GM19397 (cell line): ENCODE measurements at regions not wholly inside any gene's neighbourhood (a gene's known extent, or its start where the extent isn't known, plus 50 kb on each side); places are given as distances from the start of the nearest gene placed in this dataset.
"Not testable (repeated sequence)": the region's sequence is repeated elsewhere in the genome, so short reads cannot be mapped to it uniquely, and the experiment has no call there.

ENCODE experiments used
- ATAC-seq: cut with Tn5 transposase; IDR thresholded peaks from one replicate; pipeline ENCODE4 v1.9.1; 2021; ENCODE audit warnings: mild to moderate bottlenecking, moderate library complexity; ENCODE audit not compliant: unreplicated experiment

GRCh38 chr5:5780253-5780652 lies 357.8 kb downstream of the ICE1 start:
- no peak for ATAC-seq

GRCh38 chr5:5777013-5777412 lies 354.5 kb downstream of the ICE1 start:
- ATAC-seq: no peak

GRCh38 chr5:5772202-5772601 lies 349.7 kb downstream of the ICE1 start:
- ATAC-seq: no peak

- ATAC-seq: no peak
Measured at GRCh38 chr5:5770825-5771224, 348.3 kb downstream of the ICE1 start.

GRCh38 chr5:5767286-5767928 lies 344.9 kb downstream of the ICE1 start:
- no peak for ATAC-seq

- ATAC-seq: no peak
Measured at GRCh38 chr5:5765066-5765850, 342.8 kb downstream of the ICE1 start.

GRCh38 chr5:5764246-5764645 lies 341.8 kb downstream of the ICE1 start:
- ATAC-seq: no peak

GRCh38 chr5:5756762-5757161 lies 334.3 kb downstream of the ICE1 start:
- ATAC-seq: no peak

- peak; percentile 55 for ATAC-seq
Measured at GRCh38 chr5:5755888-5756287, 333.4 kb downstream of the ICE1 start.

GRCh38 chr5:5752844-5753243 lies 330.4 kb downstream of the ICE1 start:
- ATAC-seq: peak; percentile 51

GRCh38 chr5:5751987-5752386 lies 329.5 kb downstream of the ICE1 start:
- ATAC-seq: no peak

- ATAC-seq: no peak
Measured at GRCh38 chr5:5751498-5751897, 329.0 kb downstream of the ICE1 start.

- no peak for ATAC-seq
Measured at GRCh38 chr5:5741418-5741817, 318.9 kb downstream of the ICE1 start.

GRCh38 chr5:5739490-5739945 lies 317.0 kb downstream of the ICE1 start:
- peak; percentile 24 for ATAC-seq

GRCh38 chr5:5738797-5739489 lies 316.5 kb downstream of the ICE1 start:
- ATAC-seq: peak; percentile 66

GRCh38 chr5:5736007-5736406 lies 313.5 kb downstream of the ICE1 start:
- ATAC-seq: no peak

- ATAC-seq: not testable (repeated sequence)
Measured at GRCh38 chr5:5733058-5733457, 310.6 kb downstream of the ICE1 start.

- no peak for ATAC-seq
Measured at GRCh38 chr5:5726401-5726800, 303.9 kb downstream of the ICE1 start.

- no peak for ATAC-seq
Measured at GRCh38 chr5:5721881-5722280, 299.4 kb downstream of the ICE1 start.

- no peak for ATAC-seq
Measured at GRCh38 chr5:5719292-5719691, 296.8 kb downstream of the ICE1 start.

GRCh38 chr5:5716665-5717064 lies 294.2 kb downstream of the ICE1 start:
- ATAC-seq: no peak

- no peak for ATAC-seq
Measured at GRCh38 chr5:5711592-5711991, 289.1 kb downstream of the ICE1 start.
